Hematopoietic multipotent progenitor cell treated with erythropoietin and hydrocortisone succinate and interleukin-3 and kit ligand, for 4 days (in vitro differentiated cells): ENCODE measurements at regions not wholly inside any gene's neighbourhood (a gene's known extent, or its start where the extent isn't known, plus 50 kb on each side); places are given as distances from the start of the nearest gene placed in this dataset.

ENCODE experiments used
- DNase-seq: peaks from one replicate; pipeline ENCODE4 v3.0.0-alpha.2; 2015

GRCh38 chr12:97936165-97936564 is 473.6 kb downstream of the RMST start:
- no peak for DNase-seq

- no peak for DNase-seq
These were observed 475.4 kb downstream of the RMST start for GRCh38 chr12:97938031-97938430.

- DNase-seq = no peak
These were observed 476.6 kb downstream of the RMST start for GRCh38 chr12:97939156-97939555.

GRCh38 chr12:97940105-97940504 is 477.5 kb downstream of the RMST start:
- no peak for DNase-seq

- DNase-seq = no peak
These were observed 478.0 kb downstream of the RMST start for GRCh38 chr12:97940629-97941028.

- DNase-seq = no peak
These were observed 479.2 kb downstream of the RMST start for GRCh38 chr12:97941686-97942354.

- DNase-seq = no peak
These were observed 480.8 kb downstream of the RMST start for GRCh38 chr12:97943359-97943758.

- DNase-seq = no peak
These were observed 482.0 kb downstream of the RMST start for GRCh38 chr12:97944576-97944975.

- DNase-seq = no peak
These were observed 484.1 kb downstream of the RMST start for GRCh38 chr12:97946701-97947100.

GRCh38 chr12:97948591-97948990 is 486.0 kb downstream of the RMST start:
- no peak for DNase-seq

GRCh38 chr12:97951239-97951638 is 488.6 kb downstream of the RMST start:
- no peak for DNase-seq

- no peak for DNase-seq
These were observed 489.1 kb downstream of the RMST start for GRCh38 chr12:97951717-97952116.

GRCh38 chr12:97957109-97957508 is 494.5 kb downstream of the RMST start:
- DNase-seq = no peak

- DNase-seq = no peak
These were observed 497.6 kb downstream of the RMST start for GRCh38 chr12:97960225-97960624.

GRCh38 chr12:97960741-97961608 is 498.4 kb downstream of the RMST start:
- DNase-seq = peak; percentile 46

- DNase-seq = no peak
These were observed 505.2 kb downstream of the RMST start for GRCh38 chr12:97967831-97968230.

- no peak for DNase-seq
These were observed 506.1 kb downstream of the RMST start for GRCh38 chr12:97968641-97969197.

GRCh38 chr12:97977870-97978405 is 515.3 kb downstream of the RMST start:
- DNase-seq = no peak

GRCh38 chr12:97982684-97983083 is 520.1 kb downstream of the RMST start:
- no peak for DNase-seq

- no peak for DNase-seq
These were observed 521.2 kb downstream of the RMST start for GRCh38 chr12:97983796-97984195.

- no peak for DNase-seq
These were observed 521.8 kb downstream of the RMST start for GRCh38 chr12:97984436-97984835.

- DNase-seq = no peak
These were observed 522.5 kb downstream of the RMST start for GRCh38 chr12:97984974-97985580.

- no peak for DNase-seq
These were observed 523.2 kb downstream of the RMST start for GRCh38 chr12:97985834-97986233.
